Keratinocyte (primary cell): ENCODE measurements at regions not wholly inside any gene's neighbourhood (a gene's known extent, or its start where the extent isn't known, plus 50 kb on each side); places are given as distances from the start of the nearest gene placed in this dataset.

Experiments used
- DNase-seq: peaks from one replicate; pipeline ENCODE4 v3.0.0-alpha.2; 2011; ENCODE audit warnings: low read depth, missing footprints, low spot score
- FAIRE-seq: peaks from 2 replicates; lab custom pipeline; 2011; peaks lifted over from hg19 to GRCh38; lab: Jason Lieb, UNC
- H2AFZ ChIP-seq: 2 replicates; pipeline ENCODE4 v1.6.0; 2012; ENCODE audit warnings: low read length, control low read depth, inconsistent platforms; ENCODE audit not compliant: control insufficient read depth
- H3K27ac ChIP-seq: 2 replicates; pipeline ENCODE4 v1.5.1; 2011; ENCODE audit warnings: low read length; ENCODE audit not compliant: control insufficient read depth, insufficient read depth
- H3K27me3 ChIP-seq: 3 replicates; pipeline ENCODE4 v1.6.0; 2011; ENCODE audit warnings: low read length; ENCODE audit not compliant: control insufficient read depth, insufficient read depth; ENCODE audit errors: extremely low read depth
- H3K36me3 ChIP-seq, 2 experiments: 2 replicates in 1 of 2; 3 replicates in 1 of 2; pipeline ENCODE4 v1.5.1; 2011; ENCODE audit warnings: low read length in 2 of 2, mild to moderate bottlenecking in 1 of 2; ENCODE audit not compliant: control insufficient read depth in 2 of 2, insufficient read depth in 2 of 2; ENCODE audit errors: extremely low read depth in 1 of 2
- H3K4me1 ChIP-seq: 3 replicates; pipeline ENCODE4 v1.5.1; 2011; ENCODE audit warnings: low read length; ENCODE audit not compliant: control insufficient read depth, insufficient read depth; ENCODE audit errors: extremely low read depth
- H3K4me2 ChIP-seq: 3 replicates; pipeline ENCODE4 v1.6.0; 2011; ENCODE audit warnings: low read depth, low read length; ENCODE audit not compliant: control insufficient read depth, insufficient read depth; ENCODE audit errors: extremely low read depth
- H3K4me3 ChIP-seq, 3 experiments: fragments of 200-600 bp in 1 of 3; sonication (generic) in 1 of 3; 2 replicates in 2 of 3; 3 replicates in 1 of 3; pipeline ENCODE4 v1.5.1; 2011 to 2016; ENCODE audit warnings: low read length in 3 of 3, mild to moderate bottlenecking in 3 of 3, control low read depth in 2 of 3, inconsistent platforms in 1 of 3, low read depth in 1 of 3, mixed read lengths in 1 of 3, mixed run types in 1 of 3, moderate library complexity in 1 of 3; ENCODE audit not compliant: control insufficient read depth in 2 of 3, insufficient read depth in 2 of 3; ENCODE audit errors: extremely low read depth in 1 of 3
- H3K79me2 ChIP-seq: 2 replicates; pipeline ENCODE4 v1.6.0; 2012; ENCODE audit warnings: low read length; ENCODE audit not compliant: control insufficient read depth, insufficient read depth
- H3K9ac ChIP-seq: 3 replicates; pipeline ENCODE4 v1.6.0; 2011; ENCODE audit warnings: low read length; ENCODE audit not compliant: control insufficient read depth, insufficient read depth; ENCODE audit errors: extremely low read depth
- H3K9me1 ChIP-seq: 3 replicates; pipeline ENCODE4 v1.6.0; 2011; ENCODE audit warnings: low read length; ENCODE audit not compliant: control insufficient read depth, insufficient read depth; ENCODE audit errors: extremely low read depth
- H3K9me3 ChIP-seq: 2 replicates; pipeline ENCODE4 v1.5.1; 2012; ENCODE audit warnings: low read depth, low read length; ENCODE audit not compliant: control insufficient read depth
- H4K20me1 ChIP-seq: 3 replicates; pipeline ENCODE4 v1.6.0; 2011; ENCODE audit warnings: low read length; ENCODE audit not compliant: control insufficient read depth, insufficient read depth; ENCODE audit errors: extremely low read depth
- EZH2 ChIP-seq: IDR thresholded peaks from one replicate; pipeline ENCODE4 v1.6.1; 2012; ENCODE audit warnings: inconsistent platforms, mild to moderate bottlenecking, low read length, moderate library complexity
- dilution Hi-C: fragments of 300-500 bp; cut with MboI; formaldehyde crosslinking; loops from one replicate; pipeline ENCODE4 v1.7.0; 2020; ENCODE audit warnings: low sequenced_read_pairs; ENCODE audit not compliant: extremely low pct_ligation_motif_present
- TF ChIP-seq, protein P1 (sequence below), 3 experiments: IDR thresholded peaks in 1 of 3; conservative IDR thresholded peaks in 1 of 3; optimal IDR thresholded peaks in 1 of 3; 2 replicates in 2 of 3; 3 replicates in 1 of 3; pipeline versions ENCODE3 to v1.5.1; 2011; ENCODE audit warnings: low read length in 3 of 3, mild to moderate bottlenecking in 3 of 3, moderate library complexity in 2 of 3, control low read depth in 1 of 3, inconsistent platforms in 1 of 3; ENCODE audit not compliant: insufficient read depth in 2 of 3; ENCODE audit errors: extremely low read depth in 1 of 3

DNA sequence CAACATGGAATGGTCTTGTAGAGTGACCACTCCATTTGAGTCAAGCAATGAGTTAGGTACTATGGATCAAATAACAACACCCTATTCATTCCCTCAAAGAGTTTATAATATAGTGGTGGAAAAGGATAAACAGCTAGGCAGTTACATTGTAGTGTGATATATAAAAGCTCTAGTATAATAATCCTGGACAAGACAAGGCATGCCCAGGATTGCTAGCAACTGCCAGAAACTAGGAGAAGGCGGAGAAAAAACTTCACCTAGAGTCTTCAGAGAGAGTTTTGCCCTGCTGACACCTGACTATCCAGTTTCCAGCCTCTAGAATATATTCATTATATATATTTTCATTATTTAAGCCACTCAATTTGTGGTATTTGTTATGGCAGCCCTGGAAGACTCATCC lies 530.6 kb downstream of the KLF12 start:
- TF ChIP-seq EZH2, result no peak
- TF ChIP-seq, protein P1, sequence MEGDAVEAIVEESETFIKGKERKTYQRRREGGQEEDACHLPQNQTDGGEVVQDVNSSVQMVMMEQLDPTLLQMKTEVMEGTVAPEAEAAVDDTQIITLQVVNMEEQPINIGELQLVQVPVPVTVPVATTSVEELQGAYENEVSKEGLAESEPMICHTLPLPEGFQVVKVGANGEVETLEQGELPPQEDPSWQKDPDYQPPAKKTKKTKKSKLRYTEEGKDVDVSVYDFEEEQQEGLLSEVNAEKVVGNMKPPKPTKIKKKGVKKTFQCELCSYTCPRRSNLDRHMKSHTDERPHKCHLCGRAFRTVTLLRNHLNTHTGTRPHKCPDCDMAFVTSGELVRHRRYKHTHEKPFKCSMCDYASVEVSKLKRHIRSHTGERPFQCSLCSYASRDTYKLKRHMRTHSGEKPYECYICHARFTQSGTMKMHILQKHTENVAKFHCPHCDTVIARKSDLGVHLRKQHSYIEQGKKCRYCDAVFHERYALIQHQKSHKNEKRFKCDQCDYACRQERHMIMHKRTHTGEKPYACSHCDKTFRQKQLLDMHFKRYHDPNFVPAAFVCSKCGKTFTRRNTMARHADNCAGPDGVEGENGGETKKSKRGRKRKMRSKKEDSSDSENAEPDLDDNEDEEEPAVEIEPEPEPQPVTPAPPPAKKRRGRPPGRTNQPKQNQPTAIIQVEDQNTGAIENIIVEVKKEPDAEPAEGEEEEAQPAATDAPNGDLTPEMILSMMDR (optimal IDR thresholded peaks at IDR 0.05 in 1 of 3, IDR thresholded peaks at IDR 0.05 in 1 of 3, conservative IDR thresholded peaks at IDR 0.05 in 1 of 3; ENCODE audit: extremely low read depth in 1 of 3, insufficient read depth in 2 of 3, low read length in 3 of 3), result no peak
- Histone ChIP-seq H3K27ac (peak overlapping the region; percentile 39), H2AFZ (peak overlapping the region; percentile 65), H3K79me2 (no peaks in the 10 kb centered on the region), H3K27me3 (no peaks in the 10 kb centered on the region), H3K4me2 (peak overlapping the region; percentile 53), H3K4me1 (peaks cover 18% of the 10 kb centered on the region), H3K9me3 (peaks cover 2% of the 10 kb centered on the region), H3K4me3 (no peak overlapping the region), H4K20me1 (no peaks in the 10 kb centered on the region), H3K9ac (no peak overlapping the region), H3K9me1 (no peaks in the 10 kb centered on the region), H3K36me3 (no peaks in the 10 kb centered on the region)
- dilution Hi-C loops, result no loop called here
- FAIRE-seq, result peak; percentile 79
- DNase-seq, result no peak

DNA sequence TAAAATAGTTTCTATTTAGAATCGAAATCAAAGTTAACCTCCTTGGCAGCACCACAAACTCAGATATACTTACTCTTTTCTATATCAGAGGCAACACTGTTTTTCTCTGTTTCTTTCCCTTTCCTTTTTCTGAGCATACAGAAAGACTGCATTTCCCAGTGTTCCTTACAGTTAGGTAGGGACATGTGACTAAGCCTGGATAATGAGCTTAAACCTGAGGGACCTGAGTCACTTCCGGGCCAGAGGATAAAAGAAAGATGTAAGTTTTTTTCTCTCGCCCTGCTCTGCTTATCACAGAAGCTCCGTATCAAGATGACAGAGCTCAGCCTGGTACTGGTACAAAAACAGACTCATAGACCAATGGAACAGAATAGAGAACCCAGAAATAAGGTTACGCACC lies 531.9 kb downstream of the KLF12 start:
- peaks cover 2% of the 10 kb centered on the region for H3K9me3 ChIP-seq
- dilution Hi-C loops, result no loop called here
- FAIRE-seq (peak; percentile 46), DNase-seq (peak; percentile 41)
- TF ChIP-seq EZH2, result no peak
- TF ChIP-seq, protein P1 (optimal IDR thresholded peaks at IDR 0.05 in 1 of 3, IDR thresholded peaks at IDR 0.05 in 1 of 3, conservative IDR thresholded peaks at IDR 0.05 in 1 of 3; ENCODE audit: extremely low read depth in 1 of 3, insufficient read depth in 2 of 3, low read length in 3 of 3), result no peak
- H2AFZ ChIP-seq, result peak overlapping the region; percentile 32
- H3K9ac ChIP-seq, result no peak overlapping the region
- peak overlapping the region; percentile 13 for H3K27ac ChIP-seq
- no peaks in the 10 kb centered on the region for H3K9me1 ChIP-seq
- H3K27me3 ChIP-seq, result no peaks in the 10 kb centered on the region
- peaks cover 25% of the 10 kb centered on the region for H3K4me1 ChIP-seq
- no peaks in the 10 kb centered on the region for H4K20me1 ChIP-seq
- H3K4me3 ChIP-seq, result no peak overlapping the region
- H3K4me2 ChIP-seq, result peak overlapping the region; percentile 15
- no peaks in the 10 kb centered on the region for H3K36me3 ChIP-seq
- H3K79me2 ChIP-seq, result no peaks in the 10 kb centered on the region
